ENCODE measurements at regions not wholly inside any gene's neighbourhood (a gene's known extent, or its start where the extent isn't known, plus 50 kb on each side); places are given as distances from the start of the nearest gene placed in this dataset.

- DNase-seq (ENCODE audit: low read depth), result no peak
Observed at GRCh38 chr9:89864257-89864656, 259.4 kb downstream of the GADD45G start.

- no peak for DNase-seq (ENCODE audit: low read depth)
Observed at GRCh38 chr9:89864731-89865130, 259.9 kb downstream of the GADD45G start.

GRCh38 chr9:89865357-89865756 lies 260.5 kb downstream of the GADD45G start:
- no peak for DNase-seq (ENCODE audit: low read depth)

- DNase-seq (ENCODE audit: low read depth), result no peak
Observed at GRCh38 chr9:89865981-89866380, 261.2 kb downstream of the GADD45G start.

GRCh38 chr9:89866701-89867100 lies 261.9 kb downstream of the GADD45G start:
- no peak for DNase-seq (ENCODE audit: low read depth)

GRCh38 chr9:89868100-89868499 lies 263.3 kb downstream of the GADD45G start:
- no peak for DNase-seq (ENCODE audit: low read depth)

- DNase-seq (ENCODE audit: low read depth), result no peak
Observed at GRCh38 chr9:89869793-89870580, 265.2 kb downstream of the GADD45G start.

GRCh38 chr9:89871871-89872331 lies 267.1 kb downstream of the GADD45G start:
- no peak for DNase-seq (ENCODE audit: low read depth)

- DNase-seq (ENCODE audit: low read depth), result no peak
Observed at GRCh38 chr9:89872426-89872912, 267.7 kb downstream of the GADD45G start.

- no peak for DNase-seq (ENCODE audit: low read depth)
Observed at GRCh38 chr9:89872913-89873707, 268.3 kb downstream of the GADD45G start.

- DNase-seq (ENCODE audit: low read depth), result no peak
Observed at GRCh38 chr9:89873801-89874200, 269.0 kb downstream of the GADD45G start.

- DNase-seq (ENCODE audit: low read depth), result no peak
Observed at GRCh38 chr9:89874351-89875321, 269.8 kb downstream of the GADD45G start.

GRCh38 chr9:89877051-89878002 lies 272.5 kb downstream of the GADD45G start:
- no peak for DNase-seq (ENCODE audit: low read depth)

GRCh38 chr9:89878003-89878411 lies 273.2 kb downstream of the GADD45G start:
- no peak for DNase-seq (ENCODE audit: low read depth)

GRCh38 chr9:89878687-89879086 lies 273.9 kb downstream of the GADD45G start:
- DNase-seq (ENCODE audit: low read depth), result no peak

GRCh38 chr9:89879276-89879675 lies 274.5 kb downstream of the GADD45G start:
- DNase-seq (ENCODE audit: low read depth), result no peak

- DNase-seq (ENCODE audit: low read depth), result no peak
Observed at GRCh38 chr9:89879701-89880100, 274.9 kb downstream of the GADD45G start.

- DNase-seq (ENCODE audit: low read depth), result no peak
Observed at GRCh38 chr9:89880161-89880560, 275.3 kb downstream of the GADD45G start.

GRCh38 chr9:89880721-89881120 lies 275.9 kb downstream of the GADD45G start:
- DNase-seq (ENCODE audit: low read depth), result no peak

- DNase-seq (ENCODE audit: low read depth), result no peak
Observed at GRCh38 chr9:89881431-89881830, 276.6 kb downstream of the GADD45G start.

GRCh38 chr9:89882930-89883361 lies 278.1 kb downstream of the GADD45G start:
- DNase-seq (ENCODE audit: low read depth), result no peak
